GM12878 (cell line): ENCODE measurements at regions not wholly inside any gene's neighbourhood (a gene's known extent, or its start where the extent isn't known, plus 50 kb on each side); places are given as distances from the start of the nearest gene placed in this dataset.

Experiments
- CHD2 ChIP-seq: IDR thresholded peaks from 2 replicates; pipeline ENCODE4 v1.6.1; 2011; ENCODE audit warnings: low read depth, low read length, improper control_type of control experiment, borderline replicate concordance
- CREB1 ChIP-seq: IDR thresholded peaks from 2 replicates; pipeline ENCODE4 v1.6.1; 2012; ENCODE audit warnings: low read depth, mild to moderate bottlenecking, inconsistent platforms
- NFYB ChIP-seq: IDR thresholded peaks from 2 replicates; pipeline ENCODE4 v1.6.1; 2011; ENCODE audit warnings: low read depth, mild to moderate bottlenecking, low read length, improper control_type of control experiment, moderate library complexity; ENCODE audit not compliant: insufficient read depth
- POLR2A ChIP-seq: IDR thresholded peaks from 2 replicates; pipeline ENCODE4 v1.6.1; 2011; ENCODE audit warnings: low read depth, mild to moderate bottlenecking, low read length
- POLR2AphosphoS5 ChIP-seq: IDR thresholded peaks from 2 replicates; pipeline ENCODE4 v1.6.1; 2011; ENCODE audit warnings: mild to moderate bottlenecking, low read length, inconsistent platforms
- ZBED1 ChIP-seq: IDR thresholded peaks from 2 replicates; pipeline ENCODE4 v1.6.1; 2016; ENCODE audit warnings: borderline replicate concordance
- TF ChIP-seq, protein P1 (sequence below): fragments of 150-350 bp; IDR thresholded peaks from 2 replicates; pipeline ENCODE4 v1.6.1; 2016; ENCODE audit warnings: low read depth, low read length
- TF ChIP-seq, protein P2 (sequence below): fragments of 450-650 bp; IDR thresholded peaks from 2 replicates; pipeline ENCODE4 v1.6.1; 2017; ENCODE audit warnings: mild to moderate bottlenecking, moderate library complexity
- TF ChIP-seq, protein P3 (sequence below), 3 experiments: IDR thresholded peaks in 2 of 3; conservative IDR thresholded peaks in 1 of 3; 2 replicates each; pipeline ENCODE4 v1.5.1; 2011; ENCODE audit warnings: low read depth in 3 of 3, low read length in 3 of 3, mild to moderate bottlenecking in 3 of 3, control low read depth in 2 of 3, moderate library complexity in 2 of 3, inconsistent platforms in 1 of 3, mixed read lengths in 1 of 3; ENCODE audit not compliant: control insufficient read depth in 2 of 3, insufficient read depth in 1 of 3; ENCODE audit errors: extremely low read depth in 1 of 3

DNA sequence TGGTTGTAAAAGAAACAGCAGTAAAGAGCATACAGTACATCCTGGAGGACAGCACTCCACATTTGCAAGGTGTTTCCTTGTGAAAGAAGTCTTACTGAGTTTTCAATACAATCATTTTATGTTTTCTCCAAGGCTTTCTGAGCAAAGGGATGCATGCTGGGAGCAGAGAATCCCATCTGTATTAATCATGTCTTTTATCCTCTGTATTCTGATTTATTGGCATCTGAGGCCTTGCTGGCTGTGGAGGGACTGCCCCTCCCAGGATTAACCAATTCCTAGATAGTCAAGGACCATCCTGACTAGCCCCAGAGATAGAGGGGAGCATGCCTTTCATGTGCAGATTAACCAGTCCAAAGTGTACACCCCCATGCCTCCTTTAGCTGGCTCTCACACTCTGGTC, 476.3 kb downstream of the SIPA1L2 start:
- TF ChIP-seq, protein P1, sequence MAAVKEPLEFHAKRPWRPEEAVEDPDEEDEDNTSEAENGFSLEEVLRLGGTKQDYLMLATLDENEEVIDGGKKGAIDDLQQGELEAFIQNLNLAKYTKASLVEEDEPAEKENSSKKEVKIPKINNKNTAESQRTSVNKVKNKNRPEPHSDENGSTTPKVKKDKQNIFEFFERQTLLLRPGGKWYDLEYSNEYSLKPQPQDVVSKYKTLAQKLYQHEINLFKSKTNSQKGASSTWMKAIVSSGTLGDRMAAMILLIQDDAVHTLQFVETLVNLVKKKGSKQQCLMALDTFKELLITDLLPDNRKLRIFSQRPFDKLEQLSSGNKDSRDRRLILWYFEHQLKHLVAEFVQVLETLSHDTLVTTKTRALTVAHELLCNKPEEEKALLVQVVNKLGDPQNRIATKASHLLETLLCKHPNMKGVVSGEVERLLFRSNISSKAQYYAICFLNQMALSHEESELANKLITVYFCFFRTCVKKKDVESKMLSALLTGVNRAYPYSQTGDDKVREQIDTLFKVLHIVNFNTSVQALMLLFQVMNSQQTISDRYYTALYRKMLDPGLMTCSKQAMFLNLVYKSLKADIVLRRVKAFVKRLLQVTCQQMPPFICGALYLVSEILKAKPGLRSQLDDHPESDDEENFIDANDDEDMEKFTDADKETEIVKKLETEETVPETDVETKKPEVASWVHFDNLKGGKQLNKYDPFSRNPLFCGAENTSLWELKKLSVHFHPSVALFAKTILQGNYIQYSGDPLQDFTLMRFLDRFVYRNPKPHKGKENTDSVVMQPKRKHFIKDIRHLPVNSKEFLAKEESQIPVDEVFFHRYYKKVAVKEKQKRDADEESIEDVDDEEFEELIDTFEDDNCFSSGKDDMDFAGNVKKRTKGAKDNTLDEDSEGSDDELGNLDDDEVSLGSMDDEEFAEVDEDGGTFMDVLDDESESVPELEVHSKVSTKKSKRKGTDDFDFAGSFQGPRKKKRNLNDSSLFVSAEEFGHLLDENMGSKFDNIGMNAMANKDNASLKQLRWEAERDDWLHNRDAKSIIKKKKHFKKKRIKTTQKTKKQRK, result no peak
- TF ChIP-seq CREB1 (no peak), POLR2A (no peak), CHD2 (no peak), POLR2AphosphoS5 (no peak), ZBED1 (no peak), NFYB (no peak)
- TF ChIP-seq, protein P2, sequence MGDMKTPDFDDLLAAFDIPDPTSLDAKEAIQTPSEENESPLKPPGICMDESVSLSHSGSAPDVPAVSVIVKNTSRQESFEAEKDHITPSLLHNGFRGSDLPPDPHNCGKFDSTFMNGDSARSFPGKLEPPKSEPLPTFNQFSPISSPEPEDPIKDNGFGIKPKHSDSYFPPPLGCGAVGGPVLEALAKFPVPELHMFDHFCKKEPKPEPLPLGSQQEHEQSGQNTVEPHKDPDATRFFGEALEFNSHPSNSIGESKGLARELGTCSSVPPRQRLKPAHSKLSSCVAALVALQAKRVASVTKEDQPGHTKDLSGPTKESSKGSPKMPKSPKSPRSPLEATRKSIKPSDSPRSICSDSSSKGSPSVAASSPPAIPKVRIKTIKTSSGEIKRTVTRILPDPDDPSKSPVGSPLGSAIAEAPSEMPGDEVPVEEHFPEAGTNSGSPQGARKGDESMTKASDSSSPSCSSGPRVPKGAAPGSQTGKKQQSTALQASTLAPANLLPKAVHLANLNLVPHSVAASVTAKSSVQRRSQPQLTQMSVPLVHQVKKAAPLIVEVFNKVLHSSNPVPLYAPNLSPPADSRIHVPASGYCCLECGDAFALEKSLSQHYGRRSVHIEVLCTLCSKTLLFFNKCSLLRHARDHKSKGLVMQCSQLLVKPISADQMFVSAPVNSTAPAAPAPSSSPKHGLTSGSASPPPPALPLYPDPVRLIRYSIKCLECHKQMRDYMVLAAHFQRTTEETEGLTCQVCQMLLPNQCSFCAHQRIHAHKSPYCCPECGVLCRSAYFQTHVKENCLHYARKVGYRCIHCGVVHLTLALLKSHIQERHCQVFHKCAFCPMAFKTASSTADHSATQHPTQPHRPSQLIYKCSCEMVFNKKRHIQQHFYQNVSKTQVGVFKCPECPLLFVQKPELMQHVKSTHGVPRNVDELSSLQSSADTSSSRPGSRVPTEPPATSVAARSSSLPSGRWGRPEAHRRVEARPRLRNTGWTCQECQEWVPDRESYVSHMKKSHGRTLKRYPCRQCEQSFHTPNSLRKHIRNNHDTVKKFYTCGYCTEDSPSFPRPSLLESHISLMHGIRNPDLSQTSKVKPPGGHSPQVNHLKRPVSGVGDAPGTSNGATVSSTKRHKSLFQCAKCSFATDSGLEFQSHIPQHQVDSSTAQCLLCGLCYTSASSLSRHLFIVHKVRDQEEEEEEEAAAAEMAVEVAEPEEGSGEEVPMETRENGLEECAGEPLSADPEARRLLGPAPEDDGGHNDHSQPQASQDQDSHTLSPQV, result no peak
- TF ChIP-seq, protein P3, sequence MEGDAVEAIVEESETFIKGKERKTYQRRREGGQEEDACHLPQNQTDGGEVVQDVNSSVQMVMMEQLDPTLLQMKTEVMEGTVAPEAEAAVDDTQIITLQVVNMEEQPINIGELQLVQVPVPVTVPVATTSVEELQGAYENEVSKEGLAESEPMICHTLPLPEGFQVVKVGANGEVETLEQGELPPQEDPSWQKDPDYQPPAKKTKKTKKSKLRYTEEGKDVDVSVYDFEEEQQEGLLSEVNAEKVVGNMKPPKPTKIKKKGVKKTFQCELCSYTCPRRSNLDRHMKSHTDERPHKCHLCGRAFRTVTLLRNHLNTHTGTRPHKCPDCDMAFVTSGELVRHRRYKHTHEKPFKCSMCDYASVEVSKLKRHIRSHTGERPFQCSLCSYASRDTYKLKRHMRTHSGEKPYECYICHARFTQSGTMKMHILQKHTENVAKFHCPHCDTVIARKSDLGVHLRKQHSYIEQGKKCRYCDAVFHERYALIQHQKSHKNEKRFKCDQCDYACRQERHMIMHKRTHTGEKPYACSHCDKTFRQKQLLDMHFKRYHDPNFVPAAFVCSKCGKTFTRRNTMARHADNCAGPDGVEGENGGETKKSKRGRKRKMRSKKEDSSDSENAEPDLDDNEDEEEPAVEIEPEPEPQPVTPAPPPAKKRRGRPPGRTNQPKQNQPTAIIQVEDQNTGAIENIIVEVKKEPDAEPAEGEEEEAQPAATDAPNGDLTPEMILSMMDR (IDR thresholded peaks at IDR 0.05 in 2 of 3, conservative IDR thresholded peaks at IDR 0.05 in 1 of 3; ENCODE audit: control insufficient read depth in 2 of 3, extremely low read depth in 1 of 3, insufficient read depth in 1 of 3, low read depth in 3 of 3, low read length in 3 of 3), result no peak
